HG03469 (cell line): ENCODE measurements at regions not wholly inside any gene's neighbourhood (a gene's known extent, or its start where the extent isn't known, plus 50 kb on each side); places are given as distances from the start of the nearest gene placed in this dataset.
"Not testable (repeated sequence)": the region's sequence is repeated elsewhere in the genome, so short reads cannot be mapped to it uniquely, and the experiment has no call there.

ENCODE experiments used
- ATAC-seq: cut with Tn5 transposase; IDR thresholded peaks from one replicate; pipeline ENCODE4 v1.9.1; 2021; ENCODE audit warnings: mild to moderate bottlenecking, moderate library complexity, moderate number of reproducible peaks; ENCODE audit not compliant: unreplicated experiment

DNA sequence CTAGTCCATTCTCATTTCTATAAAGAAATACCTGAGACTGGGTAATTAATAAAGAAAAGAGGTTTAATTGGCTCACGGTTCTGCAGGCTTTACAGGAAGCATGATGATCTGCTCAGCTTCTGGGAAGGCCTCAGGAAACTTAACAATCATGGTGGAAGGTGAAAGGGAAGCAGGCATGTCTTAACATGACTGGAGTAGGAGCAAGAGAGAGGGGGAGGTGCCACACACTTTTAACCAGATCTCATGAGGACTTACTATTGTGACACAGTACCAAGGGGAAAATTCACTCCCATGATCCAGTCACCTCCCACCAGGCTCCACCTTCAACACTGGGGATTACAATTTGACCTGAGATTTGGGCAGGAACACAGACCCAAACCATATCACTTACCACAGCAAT, 310.1 kb downstream of the SH3GL2 start:
- not testable (repeated sequence) for ATAC-seq

GRCh38 chr9:17894501-17895160, 315.8 kb downstream of the SH3GL2 start:
- ATAC-seq: no peak

- no peak for ATAC-seq
Observed at GRCh38 chr9:17900606-17901005, 321.7 kb downstream of the SH3GL2 start.

GRCh38 chr9:17905366-17905765, 326.5 kb downstream of the SH3GL2 start:
- ATAC-seq: no peak

DNA sequence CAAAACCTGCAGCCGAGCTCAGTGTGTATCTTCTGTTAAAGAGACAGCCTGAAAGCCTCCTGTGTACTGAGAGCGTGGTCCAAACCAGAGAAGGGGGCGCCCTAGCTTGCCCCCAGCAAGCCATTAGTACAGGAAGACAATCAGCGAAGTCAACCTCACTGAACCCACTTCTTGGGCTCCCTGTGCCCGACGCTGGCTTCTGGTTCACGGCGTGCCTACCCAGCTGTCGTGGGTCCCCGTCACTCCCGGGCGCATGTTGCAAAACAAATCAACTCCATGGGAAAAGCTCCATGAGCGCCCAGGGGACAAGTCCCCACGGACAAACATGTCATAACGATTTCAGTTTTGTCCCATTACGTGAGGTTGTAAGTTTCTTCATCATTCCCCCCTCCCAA, 326.9 kb downstream of the SH3GL2 start:
- no peak for ATAC-seq

GRCh38 chr9:17906176-17906840, 327.4 kb downstream of the SH3GL2 start:
- no peak for ATAC-seq

- no peak for ATAC-seq
Observed at GRCh38 chr9:17906841-17907778, 328.2 kb downstream of the SH3GL2 start.

DNA sequence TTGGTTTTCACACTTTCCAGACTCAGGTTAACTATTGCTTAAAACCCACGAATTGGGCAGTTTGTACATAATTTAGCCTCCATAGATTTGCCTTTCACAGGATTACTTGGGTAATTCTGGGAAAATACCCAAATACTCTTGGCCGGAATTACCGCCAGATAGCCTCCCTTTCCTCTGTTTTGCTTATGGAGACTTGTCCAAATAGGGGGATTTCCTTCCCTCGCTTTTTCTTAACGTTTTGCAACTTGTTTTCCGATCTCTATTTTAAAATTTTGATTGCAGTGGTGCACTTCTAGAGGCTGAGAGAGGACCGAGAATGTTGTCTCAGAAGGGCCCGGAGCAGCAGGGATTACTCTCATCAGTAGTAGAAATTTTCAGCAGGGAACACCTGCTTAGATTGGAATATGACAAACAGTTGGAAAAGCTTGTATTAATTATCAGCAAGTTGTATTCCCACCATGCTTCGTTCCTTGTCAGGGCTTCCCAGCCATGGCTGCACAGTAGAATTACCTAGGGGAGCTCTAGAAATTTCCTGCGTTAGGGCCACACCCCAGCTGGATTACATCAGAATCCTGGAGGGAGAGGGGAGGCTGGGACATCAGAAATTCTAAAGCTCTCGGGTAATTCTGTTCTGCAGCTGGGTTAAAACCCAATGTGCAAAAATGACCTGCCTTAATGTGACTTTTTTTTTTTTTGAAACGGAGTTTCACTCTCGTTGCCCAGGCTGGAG, 329.1 kb downstream of the SH3GL2 start:
- ATAC-seq: no peak

DNA sequence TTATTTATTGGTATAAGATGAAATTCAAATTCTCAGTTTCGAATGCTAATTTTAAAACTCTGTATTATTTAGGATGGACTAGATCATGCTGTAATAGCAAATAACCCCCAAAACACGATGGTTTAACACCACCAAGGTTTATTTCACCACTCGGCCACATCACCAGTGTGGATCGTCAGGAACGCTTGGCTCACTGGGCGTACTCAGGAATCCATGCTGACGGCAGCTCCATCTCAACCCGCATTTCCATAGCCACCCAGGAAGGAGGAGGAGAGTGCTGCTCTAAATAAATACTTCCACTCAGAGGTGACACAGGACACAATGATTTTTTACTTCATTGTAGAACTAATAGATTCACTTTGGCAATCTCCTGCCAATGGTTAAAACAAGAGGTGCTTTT, 347.4 kb downstream of the SH3GL2 start:
- ATAC-seq: no peak

- ATAC-seq: no peak
Observed at GRCh38 chr9:17927616-17928015, 348.8 kb downstream of the SH3GL2 start.

DNA sequence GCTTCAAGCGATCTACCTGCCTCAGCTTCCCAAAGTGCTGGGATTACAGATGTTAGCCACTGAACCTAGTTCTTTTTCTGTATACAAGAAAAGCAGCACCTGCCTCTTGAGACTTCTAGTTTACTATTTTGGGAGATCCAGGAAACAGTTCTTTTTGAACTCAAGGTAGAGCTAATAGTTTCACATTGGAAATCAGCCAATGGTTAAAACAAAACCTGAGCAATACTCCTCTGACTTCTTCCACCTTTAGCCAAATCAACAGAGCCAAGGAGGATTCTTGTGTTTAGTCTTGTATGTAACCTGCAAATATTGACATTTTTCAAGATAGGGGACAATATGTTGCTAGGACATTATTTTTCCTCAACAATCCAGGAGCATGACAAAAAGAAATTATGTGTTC, 349.4 kb downstream of the SH3GL2 start:
- ATAC-seq: no peak

- no peak for ATAC-seq
Observed at GRCh38 chr9:17928768-17929167, 349.9 kb downstream of the SH3GL2 start.

GRCh38 chr9:17929506-17929905, 350.6 kb downstream of the SH3GL2 start:
- no peak for ATAC-seq

DNA sequence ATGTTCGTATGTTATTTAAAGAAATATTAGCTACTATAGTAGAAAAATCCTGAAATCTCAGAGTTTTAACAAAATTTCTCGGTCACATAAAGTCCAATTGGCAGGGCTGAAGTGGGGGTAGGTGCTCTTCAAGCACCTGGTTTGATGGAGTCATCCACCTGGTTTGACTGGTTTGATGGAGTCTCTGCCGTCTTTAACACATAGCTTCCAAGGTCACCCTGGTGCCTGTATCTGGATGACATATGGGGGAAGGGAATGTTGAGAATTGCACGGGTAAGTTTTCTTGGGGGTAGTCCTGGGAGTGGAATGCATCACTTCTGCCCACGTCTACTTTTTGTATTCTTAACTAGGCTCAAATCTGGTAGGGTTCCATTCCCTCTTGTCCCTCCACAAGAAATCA, 351.2 kb downstream of the SH3GL2 start:
- no peak for ATAC-seq

GRCh38 chr9:17936365-17936764, 357.5 kb downstream of the SH3GL2 start:
- no peak for ATAC-seq

GRCh38 chr9:17938035-17938655, 359.3 kb downstream of the SH3GL2 start:
- no peak for ATAC-seq

DNA sequence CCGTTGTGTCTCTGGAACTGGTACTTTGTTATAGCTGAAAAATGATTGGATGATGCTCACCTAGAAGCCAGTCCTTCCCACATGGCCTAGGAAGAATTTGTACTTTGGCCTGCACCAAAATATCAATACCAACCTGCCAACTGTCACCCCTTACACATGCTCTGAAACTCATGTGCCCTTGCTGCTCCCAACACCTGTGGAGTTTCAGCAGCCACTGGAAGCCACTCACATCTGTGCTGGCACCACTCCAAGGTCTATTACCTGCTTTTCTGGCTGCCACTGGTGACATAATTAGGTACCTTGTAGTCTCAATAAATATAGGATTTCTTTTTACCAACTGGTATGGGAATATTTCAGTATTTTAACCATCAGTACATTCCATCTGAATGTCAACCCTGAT, 363.6 kb downstream of the SH3GL2 start:
- no peak for ATAC-seq

GRCh38 chr9:17955409-17955808, 376.5 kb downstream of the SH3GL2 start:
- no peak for ATAC-seq

DNA sequence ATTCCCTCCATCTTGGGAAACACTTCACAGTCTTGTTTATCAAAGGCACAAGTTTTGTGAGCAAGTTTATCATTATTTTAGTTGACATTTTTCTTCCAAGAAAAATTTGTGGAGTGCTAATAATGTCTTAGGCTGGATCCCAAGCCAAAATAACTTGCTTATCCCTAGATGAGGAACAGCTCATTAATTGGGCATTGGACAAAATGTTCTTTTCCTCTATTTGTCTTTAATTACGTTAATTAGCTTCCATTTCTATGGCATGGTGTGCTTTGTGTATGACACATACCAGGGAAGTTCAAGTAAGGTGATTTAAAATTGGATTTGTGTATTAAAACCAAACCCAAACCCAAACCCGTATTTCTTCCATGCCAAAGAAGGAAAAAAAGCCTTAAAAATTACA, 379.5 kb downstream of the SH3GL2 start:
- no peak for ATAC-seq

- ATAC-seq: no peak
Observed at GRCh38 chr9:17962747-17963146, 383.9 kb downstream of the SH3GL2 start.

- ATAC-seq: no peak
Observed at GRCh38 chr9:17963498-17963897, 384.6 kb downstream of the SH3GL2 start.
